ENCODE measurements at regions not wholly inside any gene's neighbourhood (a gene's known extent, or its start where the extent isn't known, plus 50 kb on each side); places are given as distances from the start of the nearest gene placed in this dataset.

DNA sequence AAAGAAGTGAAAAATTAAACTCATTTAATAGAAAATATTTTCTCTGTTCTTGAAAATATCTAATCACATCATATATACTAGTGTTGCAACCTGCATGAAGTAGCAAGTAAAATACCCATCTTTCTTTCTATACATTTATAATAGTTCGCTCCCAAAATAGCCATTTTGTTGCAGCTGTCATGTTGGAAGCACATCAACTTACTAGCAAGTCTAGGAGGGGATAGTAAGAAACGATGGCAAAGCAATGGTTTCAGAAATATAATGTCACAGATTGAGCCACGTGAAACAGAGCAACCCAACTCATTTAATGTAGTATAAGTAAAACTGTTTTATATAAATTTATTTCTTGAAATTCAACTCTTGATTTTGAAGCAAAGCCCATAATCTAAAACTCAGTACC is 521.8 kb downstream of the LRRIQ3 start:
- TF ChIP-seq TAF1 (IDR thresholded peaks at IDR 0.05; ENCODE audit: low read depth, low read length): no peak
- TF ChIP-seq POLR2AphosphoS5 (IDR thresholded peaks at IDR 0.05; ENCODE audit: low read depth, low read length): no peak
